ENCODE measurements at regions not wholly inside any gene's neighbourhood (a gene's known extent, or its start where the extent isn't known, plus 50 kb on each side); places are given as distances from the start of the nearest gene placed in this dataset.

DNA sequence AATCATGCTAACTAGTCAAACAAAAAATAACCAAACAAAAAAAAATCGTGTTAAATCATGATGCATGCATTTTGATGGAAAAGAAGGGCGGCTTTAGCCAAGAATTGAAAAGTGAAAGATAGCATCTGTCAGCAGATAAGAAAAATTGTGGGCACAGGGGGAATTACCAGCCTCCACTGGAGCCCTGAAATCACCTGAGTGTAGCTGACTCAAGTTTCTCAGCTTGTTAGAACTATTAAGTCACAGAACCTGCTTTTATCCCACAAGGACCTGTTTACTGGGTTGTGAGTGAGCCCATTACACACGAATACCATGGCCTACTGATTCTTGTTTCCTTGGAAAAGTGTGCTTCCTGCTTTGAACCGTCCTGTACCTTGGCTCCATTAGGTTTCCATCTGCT lies 85.2 kb downstream of the COX18 start:
- H3K4me3 ChIP-seq (replicated peaks in 1 of 2; ENCODE audit: low read depth in 1 of 2, low read length in 2 of 2), result no peak overlapping the region
- no peak for DNase-seq (ENCODE audit: low read depth, low spot score)
- no peak overlapping the region for H3K4me2 ChIP-seq (ENCODE audit: low read length)
- no peak overlapping the region for H2AFZ ChIP-seq (ENCODE audit: low read depth, low read length, poor library complexity, severe bottlenecking)
- no peaks in the 10 kb centered on the region for H3K36me3 ChIP-seq (ENCODE audit: control insufficient read depth in 1 of 2, insufficient read depth in 2 of 2, low read length in 2 of 2)
- no peak for TF ChIP-seq ZNF274 (IDR thresholded peaks at IDR 0.05; ENCODE audit: low read depth, low read length)
- no peak for TF ChIP-seq TCF7L2 (IDR thresholded peaks at IDR 0.05; ENCODE audit: borderline replicate concordance, extremely low read depth, insufficient read depth, insufficient read length)
- TF ChIP-seq SRF (IDR thresholded peaks at IDR 0.05; ENCODE audit: low read depth), result no peak
- TF ChIP-seq, protein P1, sequence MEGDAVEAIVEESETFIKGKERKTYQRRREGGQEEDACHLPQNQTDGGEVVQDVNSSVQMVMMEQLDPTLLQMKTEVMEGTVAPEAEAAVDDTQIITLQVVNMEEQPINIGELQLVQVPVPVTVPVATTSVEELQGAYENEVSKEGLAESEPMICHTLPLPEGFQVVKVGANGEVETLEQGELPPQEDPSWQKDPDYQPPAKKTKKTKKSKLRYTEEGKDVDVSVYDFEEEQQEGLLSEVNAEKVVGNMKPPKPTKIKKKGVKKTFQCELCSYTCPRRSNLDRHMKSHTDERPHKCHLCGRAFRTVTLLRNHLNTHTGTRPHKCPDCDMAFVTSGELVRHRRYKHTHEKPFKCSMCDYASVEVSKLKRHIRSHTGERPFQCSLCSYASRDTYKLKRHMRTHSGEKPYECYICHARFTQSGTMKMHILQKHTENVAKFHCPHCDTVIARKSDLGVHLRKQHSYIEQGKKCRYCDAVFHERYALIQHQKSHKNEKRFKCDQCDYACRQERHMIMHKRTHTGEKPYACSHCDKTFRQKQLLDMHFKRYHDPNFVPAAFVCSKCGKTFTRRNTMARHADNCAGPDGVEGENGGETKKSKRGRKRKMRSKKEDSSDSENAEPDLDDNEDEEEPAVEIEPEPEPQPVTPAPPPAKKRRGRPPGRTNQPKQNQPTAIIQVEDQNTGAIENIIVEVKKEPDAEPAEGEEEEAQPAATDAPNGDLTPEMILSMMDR (IDR thresholded peaks at IDR 0.05 in 2 of 3, conservative IDR thresholded peaks at IDR 0.05 in 1 of 3; ENCODE audit: borderline replicate concordance in 1 of 3, insufficient read depth in 1 of 3, low read depth in 2 of 3, low read length in 2 of 3), result no peak
- no peak for TF ChIP-seq EZH2 (IDR thresholded peaks at IDR 0.05)
- TF ChIP-seq EGR1 (IDR thresholded peaks at IDR 0.05; ENCODE audit: low read depth), result no peak
- TF ChIP-seq, protein P2, sequence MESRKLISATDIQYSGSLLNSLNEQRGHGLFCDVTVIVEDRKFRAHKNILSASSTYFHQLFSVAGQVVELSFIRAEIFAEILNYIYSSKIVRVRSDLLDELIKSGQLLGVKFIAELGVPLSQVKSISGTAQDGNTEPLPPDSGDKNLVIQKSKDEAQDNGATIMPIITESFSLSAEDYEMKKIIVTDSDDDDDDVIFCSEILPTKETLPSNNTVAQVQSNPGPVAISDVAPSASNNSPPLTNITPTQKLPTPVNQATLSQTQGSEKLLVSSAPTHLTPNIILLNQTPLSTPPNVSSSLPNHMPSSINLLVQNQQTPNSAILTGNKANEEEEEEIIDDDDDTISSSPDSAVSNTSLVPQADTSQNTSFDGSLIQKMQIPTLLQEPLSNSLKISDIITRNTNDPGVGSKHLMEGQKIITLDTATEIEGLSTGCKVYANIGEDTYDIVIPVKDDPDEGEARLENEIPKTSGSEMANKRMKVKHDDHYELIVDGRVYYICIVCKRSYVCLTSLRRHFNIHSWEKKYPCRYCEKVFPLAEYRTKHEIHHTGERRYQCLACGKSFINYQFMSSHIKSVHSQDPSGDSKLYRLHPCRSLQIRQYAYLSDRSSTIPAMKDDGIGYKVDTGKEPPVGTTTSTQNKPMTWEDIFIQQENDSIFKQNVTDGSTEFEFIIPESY (IDR thresholded peaks at IDR 0.05; ENCODE audit: extremely low read depth, insufficient replicate concordance, low read length), result no peak
- no peak for TF ChIP-seq POLR2AphosphoS5 (IDR thresholded peaks at IDR 0.05; ENCODE audit: low read depth, low read length)
- no peak for TF ChIP-seq YY1 (IDR thresholded peaks at IDR 0.05; ENCODE audit: extremely low read depth, insufficient replicate concordance, low read depth, low read length)
- TF ChIP-seq, protein P3, sequence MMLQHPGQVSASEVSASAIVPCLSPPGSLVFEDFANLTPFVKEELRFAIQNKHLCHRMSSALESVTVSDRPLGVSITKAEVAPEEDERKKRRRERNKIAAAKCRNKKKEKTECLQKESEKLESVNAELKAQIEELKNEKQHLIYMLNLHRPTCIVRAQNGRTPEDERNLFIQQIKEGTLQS (IDR thresholded peaks at IDR 0.05), result no peak
- no peak for TF ChIP-seq RAD21 (IDR thresholded peaks at IDR 0.05; ENCODE audit: low read depth)
- TF ChIP-seq, protein P4, sequence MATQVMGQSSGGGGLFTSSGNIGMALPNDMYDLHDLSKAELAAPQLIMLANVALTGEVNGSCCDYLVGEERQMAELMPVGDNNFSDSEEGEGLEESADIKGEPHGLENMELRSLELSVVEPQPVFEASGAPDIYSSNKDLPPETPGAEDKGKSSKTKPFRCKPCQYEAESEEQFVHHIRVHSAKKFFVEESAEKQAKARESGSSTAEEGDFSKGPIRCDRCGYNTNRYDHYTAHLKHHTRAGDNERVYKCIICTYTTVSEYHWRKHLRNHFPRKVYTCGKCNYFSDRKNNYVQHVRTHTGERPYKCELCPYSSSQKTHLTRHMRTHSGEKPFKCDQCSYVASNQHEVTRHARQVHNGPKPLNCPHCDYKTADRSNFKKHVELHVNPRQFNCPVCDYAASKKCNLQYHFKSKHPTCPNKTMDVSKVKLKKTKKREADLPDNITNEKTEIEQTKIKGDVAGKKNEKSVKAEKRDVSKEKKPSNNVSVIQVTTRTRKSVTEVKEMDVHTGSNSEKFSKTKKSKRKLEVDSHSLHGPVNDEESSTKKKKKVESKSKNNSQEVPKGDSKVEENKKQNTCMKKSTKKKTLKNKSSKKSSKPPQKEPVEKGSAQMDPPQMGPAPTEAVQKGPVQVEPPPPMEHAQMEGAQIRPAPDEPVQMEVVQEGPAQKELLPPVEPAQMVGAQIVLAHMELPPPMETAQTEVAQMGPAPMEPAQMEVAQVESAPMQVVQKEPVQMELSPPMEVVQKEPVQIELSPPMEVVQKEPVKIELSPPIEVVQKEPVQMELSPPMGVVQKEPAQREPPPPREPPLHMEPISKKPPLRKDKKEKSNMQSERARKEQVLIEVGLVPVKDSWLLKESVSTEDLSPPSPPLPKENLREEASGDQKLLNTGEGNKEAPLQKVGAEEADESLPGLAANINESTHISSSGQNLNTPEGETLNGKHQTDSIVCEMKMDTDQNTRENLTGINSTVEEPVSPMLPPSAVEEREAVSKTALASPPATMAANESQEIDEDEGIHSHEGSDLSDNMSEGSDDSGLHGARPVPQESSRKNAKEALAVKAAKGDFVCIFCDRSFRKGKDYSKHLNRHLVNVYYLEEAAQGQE (IDR thresholded peaks at IDR 0.05; ENCODE audit: low read depth), result no peak
- no peak for TF ChIP-seq ZFX (IDR thresholded peaks at IDR 0.05)
- H3K27ac ChIP-seq (ENCODE audit: low read depth, low read length), result no peak overlapping the region
- ChIA-PET POLR2A (no interaction called here), RAD21 (ENCODE audit: low non-redundant PET in 1 of 2, low total read pairs in 2 of 2, uncharacterized antibody in 2 of 2, unreplicated experiment in 2 of 2) (no interaction called here), CTCF (no interaction called here)
- H3K79me2 ChIP-seq (ENCODE audit: insufficient read depth, low read length), result no peaks in the 10 kb centered on the region
- no peaks in the 10 kb centered on the region for H3K9me3 ChIP-seq (ENCODE audit: control insufficient read depth in 1 of 2, insufficient read depth in 1 of 2, low read depth in 1 of 2, low read length in 2 of 2)
- no peak overlapping the region for H3K9ac ChIP-seq (ENCODE audit: low read length)
- no peaks in the 10 kb centered on the region for H4K20me1 ChIP-seq (ENCODE audit: insufficient read depth)
- no peak for ATAC-seq
- BruUV-seq (replicated peaks), result no TSS peak
- no peaks in the 10 kb centered on the region for H3K4me1 ChIP-seq (ENCODE audit: control insufficient read depth in 1 of 2, insufficient read depth in 2 of 2, low read length in 2 of 2)
- no peaks in the 10 kb centered on the region for H3K27me3 ChIP-seq (ENCODE audit: insufficient read depth, low read length)
- intact Hi-C loops (cut with micrococcal nuclease), result no loop called here
- no peaks in the 10 kb centered on the region for H3K9me2 ChIP-seq (ENCODE audit: insufficient read depth)

All from HCT116 (cell line).